ENCODE measurements at regions not wholly inside any gene's neighbourhood (a gene's known extent, or its start where the extent isn't known, plus 50 kb on each side); places are given as distances from the start of the nearest gene placed in this dataset.

DNA sequence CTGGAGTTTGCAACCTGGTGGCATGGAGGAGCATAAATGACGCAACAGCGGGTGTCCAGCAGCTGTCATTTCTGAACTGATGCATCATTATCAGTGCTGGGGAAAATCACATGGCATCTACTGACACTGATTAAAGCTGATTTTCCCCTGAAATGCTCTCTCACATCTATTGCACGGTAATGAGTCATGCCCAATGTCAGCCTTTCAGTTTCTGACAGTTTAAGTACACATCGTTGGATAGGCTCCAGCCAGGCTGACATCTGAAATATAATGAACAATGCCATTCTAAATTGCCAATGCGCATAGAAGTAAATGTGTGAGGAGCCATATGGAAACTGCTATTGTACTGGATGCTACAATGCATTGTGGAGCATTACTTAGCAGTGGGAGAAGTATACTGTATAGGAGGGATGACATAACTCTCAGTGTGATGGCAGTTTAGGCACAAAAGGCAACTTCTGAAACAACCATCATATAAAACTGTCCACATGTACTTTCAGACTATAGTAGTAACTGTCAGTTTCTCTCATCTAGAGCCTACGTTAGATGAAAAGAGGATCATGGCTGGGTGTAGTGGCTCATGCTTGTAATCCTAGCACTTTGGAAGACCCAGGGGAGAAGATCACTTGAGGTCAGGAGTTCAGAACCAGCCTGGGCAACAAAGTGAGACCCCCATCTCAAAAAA lies 389.3 kb upstream of the DMAC1 start:
- no peak overlapping the region for H3K9ac ChIP-seq (ENCODE audit: insufficient read depth in 1 of 2, low read length in 2 of 2)
- H3K4me1 ChIP-seq (ENCODE audit: control insufficient read depth in 5 of 5, insufficient read depth in 5 of 5, low read length in 5 of 5): no peaks in the 10 kb centered on the region
- no peak overlapping the region for H3K27ac ChIP-seq (ENCODE audit: low read depth in 1 of 2, low read length in 1 of 2)
- H3K4me3 ChIP-seq: no peak overlapping the region
- no peak for ATAC-seq (ENCODE audit: insufficient read depth, low FRiP score)
- peaks cover 0 to 2% (median 0%) of the 10 kb centered on the region in 3 donors for H3K27me3 ChIP-seq (ENCODE audit: control insufficient read depth in 3 of 3, insufficient read depth in 3 of 3, low read length in 2 of 3)
- TF ChIP-seq, protein P1, sequence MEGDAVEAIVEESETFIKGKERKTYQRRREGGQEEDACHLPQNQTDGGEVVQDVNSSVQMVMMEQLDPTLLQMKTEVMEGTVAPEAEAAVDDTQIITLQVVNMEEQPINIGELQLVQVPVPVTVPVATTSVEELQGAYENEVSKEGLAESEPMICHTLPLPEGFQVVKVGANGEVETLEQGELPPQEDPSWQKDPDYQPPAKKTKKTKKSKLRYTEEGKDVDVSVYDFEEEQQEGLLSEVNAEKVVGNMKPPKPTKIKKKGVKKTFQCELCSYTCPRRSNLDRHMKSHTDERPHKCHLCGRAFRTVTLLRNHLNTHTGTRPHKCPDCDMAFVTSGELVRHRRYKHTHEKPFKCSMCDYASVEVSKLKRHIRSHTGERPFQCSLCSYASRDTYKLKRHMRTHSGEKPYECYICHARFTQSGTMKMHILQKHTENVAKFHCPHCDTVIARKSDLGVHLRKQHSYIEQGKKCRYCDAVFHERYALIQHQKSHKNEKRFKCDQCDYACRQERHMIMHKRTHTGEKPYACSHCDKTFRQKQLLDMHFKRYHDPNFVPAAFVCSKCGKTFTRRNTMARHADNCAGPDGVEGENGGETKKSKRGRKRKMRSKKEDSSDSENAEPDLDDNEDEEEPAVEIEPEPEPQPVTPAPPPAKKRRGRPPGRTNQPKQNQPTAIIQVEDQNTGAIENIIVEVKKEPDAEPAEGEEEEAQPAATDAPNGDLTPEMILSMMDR (IDR thresholded peaks at IDR 0.05; ENCODE audit: control extremely low read depth, extremely low read depth): no peak
- H3K36me3 ChIP-seq (ENCODE audit: control insufficient read depth in 4 of 4, insufficient read depth in 4 of 4, low read length in 4 of 4): no peaks in the 10 kb centered on the region
- 72 to 82% methylated on average over 6 of the region's 6 CpGs for WGBS, 2 donors
- DNase-seq: no peak
- H3K9me3 ChIP-seq (ENCODE audit: control insufficient read depth in 4 of 4, insufficient read depth in 3 of 4, low read length in 3 of 4): peaks cover 0 to 13% (median 9%) of the 10 kb centered on the region in 4 donors

DNA sequence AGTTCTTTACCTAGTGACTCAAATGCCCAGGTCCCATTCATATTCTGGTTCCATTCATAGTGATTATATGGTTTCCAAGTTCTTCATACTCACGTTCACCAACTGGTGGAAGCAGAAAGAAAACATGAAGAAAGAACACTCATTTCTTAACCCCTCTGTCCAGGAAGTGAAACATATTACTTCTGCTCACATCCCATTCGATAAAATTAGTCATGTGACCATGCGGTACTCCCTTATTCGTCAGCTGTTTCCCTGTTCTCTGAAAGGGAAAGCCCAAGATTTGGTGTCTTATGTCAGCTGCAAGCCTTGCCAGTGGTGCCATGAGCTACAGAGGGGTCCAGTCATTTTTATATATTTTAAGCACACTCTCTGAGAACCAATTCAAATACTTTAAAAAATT lies 387.0 kb upstream of the DMAC1 start:
- TF ChIP-seq, protein P1 (IDR thresholded peaks at IDR 0.05; ENCODE audit: control extremely low read depth, extremely low read depth): no peak
- H3K36me3 ChIP-seq (ENCODE audit: control insufficient read depth in 4 of 4, insufficient read depth in 4 of 4, low read length in 4 of 4): no peaks in the 10 kb centered on the region
- H3K9ac ChIP-seq (ENCODE audit: insufficient read depth in 1 of 2, low read length in 2 of 2): no peak overlapping the region
- no peak for DNase-seq
- no peaks in the 10 kb centered on the region for H3K4me1 ChIP-seq (ENCODE audit: control insufficient read depth in 5 of 5, insufficient read depth in 5 of 5, low read length in 5 of 5)
- no peak overlapping the region for H3K27ac ChIP-seq (ENCODE audit: low read depth in 1 of 2, low read length in 1 of 2)
- H3K9me3 ChIP-seq (ENCODE audit: control insufficient read depth in 4 of 4, insufficient read depth in 3 of 4, low read length in 3 of 4): peaks cover 0 to 13% (median 3%) of the 10 kb centered on the region in 4 donors
- H3K4me3 ChIP-seq: no peak overlapping the region
- ATAC-seq (ENCODE audit: insufficient read depth, low FRiP score): no peak
- H3K27me3 ChIP-seq (ENCODE audit: control insufficient read depth in 3 of 3, insufficient read depth in 3 of 3, low read length in 2 of 3): peaks cover 0 to 2% (median 0%) of the 10 kb centered on the region in 3 donors
- 84 to 87% methylated on average over 4 of the region's 4 CpGs for WGBS, 2 donors

DNA sequence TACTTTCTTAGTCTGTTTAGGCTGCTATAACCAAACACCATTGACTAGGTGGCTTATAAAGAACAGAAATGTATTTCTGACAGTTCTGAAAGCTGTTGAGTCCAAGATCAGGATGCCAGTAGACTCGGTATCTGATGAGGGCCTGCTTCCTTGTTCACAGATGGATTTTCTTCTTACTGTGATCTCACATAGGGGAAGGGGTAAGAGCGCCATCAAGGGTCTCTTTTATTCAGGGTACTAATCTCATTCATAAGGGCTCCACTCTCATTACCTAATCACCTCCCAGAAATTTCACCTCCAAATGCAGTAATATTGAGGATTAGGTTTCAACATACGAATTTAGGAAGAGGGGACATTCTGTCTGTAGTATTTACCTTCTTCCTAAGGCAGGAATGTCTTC lies 384.0 kb upstream of the DMAC1 start:
- Histone ChIP-seq H3K27me3 (ENCODE audit: control insufficient read depth in 3 of 3, insufficient read depth in 3 of 3, low read length in 2 of 3) (peaks cover 0 to 2% (median 0%) of the 10 kb centered on the region in 3 donors), H3K4me1 (ENCODE audit: control insufficient read depth in 5 of 5, insufficient read depth in 5 of 5, low read length in 5 of 5) (no peaks in the 10 kb centered on the region), H3K9me3 (ENCODE audit: control insufficient read depth in 4 of 4, insufficient read depth in 3 of 4, low read length in 3 of 4) (peaks cover 0 to 2% (median 0%) of the 10 kb centered on the region in 4 donors), H3K27ac (ENCODE audit: low read depth in 1 of 2, low read length in 1 of 2) (no peak overlapping the region), H3K9ac (ENCODE audit: insufficient read depth in 1 of 2, low read length in 2 of 2) (no peak overlapping the region), H3K36me3 (ENCODE audit: control insufficient read depth in 4 of 4, insufficient read depth in 4 of 4, low read length in 4 of 4) (no peaks in the 10 kb centered on the region), H3K4me3 (no peak overlapping the region)
- WGBS, 2 donors: 73 to 82% methylated on average over 3 of the region's 3 CpGs
- TF ChIP-seq, protein P1 (IDR thresholded peaks at IDR 0.05; ENCODE audit: control extremely low read depth, extremely low read depth): no peak
- no peak for ATAC-seq (ENCODE audit: insufficient read depth, low FRiP score)
- no peak for DNase-seq

All from lung (tissue), 11 donors.